A172 (cell line): ENCODE measurements at regions not wholly inside any gene's neighbourhood (a gene's known extent, or its start where the extent isn't known, plus 50 kb on each side); places are given as distances from the start of the nearest gene placed in this dataset.
A peak's percentile ranks its signal among the peaks of the same experiment; 100 is the strongest.

Experiments used
- DNase-seq: peaks from one replicate; pipeline ENCODE4 v3.0.0-alpha.2; 2015; ENCODE audit warnings: low spot score

GRCh38 chr21:43317959-43318358, 109.0 kb downstream of the SIK1 start:
- no peak for DNase-seq

- no peak for DNase-seq
These were observed 109.6 kb downstream of the SIK1 start for GRCh38 chr21:43317254-43317748.

GRCh38 chr21:43316156-43316845, 110.6 kb downstream of the SIK1 start:
- no peak for DNase-seq

GRCh38 chr21:43315244-43316137, 111.4 kb downstream of the SIK1 start:
- no peak for DNase-seq

GRCh38 chr21:43313939-43314405, 113.0 kb downstream of the SIK1 start:
- DNase-seq: no peak

- DNase-seq: no peak
These were observed 113.6 kb downstream of the SIK1 start for GRCh38 chr21:43313221-43313938.

GRCh38 chr21:43312751-43313169, 114.2 kb downstream of the SIK1 start:
- no peak for DNase-seq

GRCh38 chr21:43312011-43312410, 114.9 kb downstream of the SIK1 start:
- no peak for DNase-seq

- no peak for DNase-seq
These were observed 115.6 kb downstream of the SIK1 start for GRCh38 chr21:43311301-43311817.

GRCh38 chr21:43308815-43309283, 118.1 kb downstream of the SIK1 start:
- DNase-seq: no peak

GRCh38 chr21:43308101-43308814, 118.7 kb downstream of the SIK1 start:
- DNase-seq: no peak

GRCh38 chr21:43307677-43308070, 119.3 kb downstream of the SIK1 start:
- no peak for DNase-seq

- DNase-seq: peak; percentile 100
These were observed 119.8 kb downstream of the SIK1 start for GRCh38 chr21:43306911-43307676.

- no peak for DNase-seq
These were observed 120.5 kb downstream of the SIK1 start for GRCh38 chr21:43306391-43306790.

GRCh38 chr21:43305811-43306311, 121.1 kb downstream of the SIK1 start:
- DNase-seq: no peak

- no peak for DNase-seq
These were observed 121.6 kb downstream of the SIK1 start for GRCh38 chr21:43305336-43305665.

GRCh38 chr21:43304621-43305335, 122.2 kb downstream of the SIK1 start:
- DNase-seq: no peak

- DNase-seq: no peak
These were observed 122.7 kb downstream of the SIK1 start for GRCh38 chr21:43304206-43304605.
